DMS114 treated with DMSO at 0.1 percent for 48 hours (cell line): ENCODE measurements at regions not wholly inside any gene's neighbourhood (a gene's known extent, or its start where the extent isn't known, plus 50 kb on each side); places are given as distances from the start of the nearest gene placed in this dataset.
A peak's percentile ranks its signal among the peaks of the same experiment; 100 is the strongest.

Experiments
- DNase-seq: peaks from one replicate; lab custom pipeline; 2025; ENCODE audit not compliant: unreplicated experiment; lab: John Stamatoyannopoulos, UW

DNA sequence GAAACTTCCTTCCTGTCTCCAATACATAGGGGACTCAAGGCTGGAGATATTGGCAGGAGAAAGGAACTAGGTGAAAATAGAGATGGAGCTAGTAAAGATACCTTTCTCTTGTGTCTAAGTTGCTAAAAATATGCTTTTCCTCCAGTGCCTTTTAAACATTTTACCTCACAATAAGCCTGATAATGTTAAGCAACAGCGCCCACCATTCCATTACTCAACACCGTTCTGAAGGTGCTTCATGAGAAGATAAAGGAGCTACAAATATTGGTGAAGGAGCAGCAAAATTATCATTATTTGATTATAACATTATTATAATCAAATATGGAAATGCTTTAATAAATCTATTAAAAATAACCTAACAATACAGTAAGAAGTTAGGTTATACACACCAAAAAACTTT is 83.6 kb upstream of the BARX2 start:
- no peak for DNase-seq

DNA sequence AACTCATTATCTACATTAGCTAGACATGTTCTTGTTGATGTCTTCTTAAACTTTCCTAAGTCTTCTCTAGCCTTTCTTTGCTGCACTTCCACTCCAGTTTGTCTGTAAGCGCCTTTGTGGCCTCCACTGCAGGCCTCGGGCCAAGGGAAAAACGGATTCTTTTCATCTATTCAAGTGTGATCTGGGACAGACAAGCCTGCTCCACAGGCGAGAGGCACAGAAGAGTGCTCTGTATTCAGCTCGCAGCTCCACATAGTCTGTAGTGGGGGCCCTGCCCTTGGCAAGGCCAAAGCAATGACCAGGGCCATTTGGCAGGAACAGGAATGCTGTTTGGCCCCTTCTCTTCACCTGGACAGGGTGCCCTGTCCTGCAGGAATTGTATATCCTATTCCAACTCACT is 84.1 kb upstream of the BARX2 start:
- no peak for DNase-seq

DNA sequence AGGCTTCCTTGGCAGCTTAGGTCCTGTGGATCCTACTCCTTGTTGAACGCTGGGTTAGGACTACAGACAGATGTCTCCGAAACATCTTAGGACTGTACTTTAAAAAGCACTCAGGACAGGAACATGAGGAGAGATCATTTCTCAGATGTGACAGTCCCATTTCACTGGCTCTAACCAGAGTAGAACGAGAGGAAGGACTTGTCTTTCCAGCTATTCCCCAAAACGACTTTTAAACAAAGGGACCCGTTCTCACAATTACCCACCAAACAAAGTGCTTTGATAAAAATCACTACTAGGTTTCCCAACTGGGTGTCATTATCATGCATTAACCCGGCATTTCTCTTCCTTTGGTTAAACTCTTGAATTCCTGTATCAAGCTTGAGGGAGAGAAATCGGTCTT is 84.7 kb upstream of the BARX2 start:
- DNase-seq = no peak

DNA sequence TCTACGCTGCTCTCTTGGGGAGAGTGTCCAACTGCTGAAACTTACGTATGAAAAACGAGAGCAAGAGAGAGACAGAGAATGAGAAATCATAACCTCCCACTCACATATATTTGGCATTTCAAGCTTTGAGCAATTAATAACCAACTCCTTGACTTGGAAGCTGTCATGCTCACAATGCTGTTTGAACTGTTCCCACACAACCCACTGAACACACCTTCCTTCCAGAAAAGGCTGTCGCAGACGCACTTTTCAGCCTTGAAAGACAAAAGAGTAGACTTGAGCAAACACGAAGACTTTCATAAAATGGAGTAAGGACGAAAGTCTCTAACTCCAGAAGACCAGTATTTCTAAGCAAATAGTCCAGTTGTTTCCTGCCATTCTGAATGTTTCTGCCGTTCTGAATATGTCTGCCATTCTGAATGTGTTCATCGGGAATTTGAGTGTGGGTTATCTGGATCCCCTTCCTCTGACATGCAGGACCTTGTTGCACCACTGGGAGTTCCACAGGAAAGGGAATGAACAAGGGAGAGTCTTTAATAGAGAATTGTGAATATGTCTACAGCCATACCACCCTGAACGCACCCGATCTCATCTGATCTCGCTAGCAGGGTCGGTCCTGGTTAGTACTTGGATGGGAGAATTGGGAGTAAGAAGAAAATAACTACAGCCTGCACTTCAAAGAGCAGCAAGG is 86.2 kb upstream of the BARX2 start:
- no peak for DNase-seq

DNA sequence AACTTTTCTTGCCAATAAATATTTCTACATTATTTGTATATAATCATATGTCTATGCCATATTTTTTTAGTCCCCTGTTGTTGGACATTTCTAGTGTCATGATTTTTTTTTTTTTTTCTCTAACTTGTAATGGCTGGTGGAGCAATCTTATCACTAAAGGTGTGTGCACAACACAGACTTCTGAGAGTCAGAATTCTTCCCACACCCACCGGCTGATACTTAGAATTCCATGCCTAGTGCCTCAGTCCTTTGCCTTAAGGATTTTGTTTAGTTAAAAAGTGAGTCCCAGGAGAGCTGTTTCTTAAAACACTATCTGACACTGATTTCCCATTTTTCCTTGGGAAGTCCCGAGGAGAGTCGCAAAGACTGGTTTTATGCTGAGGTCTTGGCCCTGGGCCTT is 87.7 kb upstream of the BARX2 start:
- DNase-seq = no peak

DNA sequence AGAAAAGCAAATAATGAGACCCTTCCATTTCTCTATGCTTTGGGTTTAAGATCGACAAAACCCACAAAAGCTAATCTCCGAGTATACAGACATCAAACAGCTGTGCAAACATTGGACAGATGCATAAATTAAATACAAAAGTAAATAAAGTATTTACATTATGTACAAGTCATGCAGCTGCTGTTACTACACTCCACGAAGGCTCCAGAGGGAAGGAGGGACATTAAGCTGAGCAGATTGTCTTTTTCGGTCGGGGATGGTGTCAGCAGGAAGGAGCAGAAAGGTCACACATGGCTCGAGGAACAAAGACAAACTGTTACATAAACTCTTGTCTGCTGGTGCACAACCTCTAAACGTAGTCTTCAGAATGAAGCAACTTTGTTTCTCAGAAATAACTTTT is 88.8 kb upstream of the BARX2 start:
- no peak for DNase-seq

DNA sequence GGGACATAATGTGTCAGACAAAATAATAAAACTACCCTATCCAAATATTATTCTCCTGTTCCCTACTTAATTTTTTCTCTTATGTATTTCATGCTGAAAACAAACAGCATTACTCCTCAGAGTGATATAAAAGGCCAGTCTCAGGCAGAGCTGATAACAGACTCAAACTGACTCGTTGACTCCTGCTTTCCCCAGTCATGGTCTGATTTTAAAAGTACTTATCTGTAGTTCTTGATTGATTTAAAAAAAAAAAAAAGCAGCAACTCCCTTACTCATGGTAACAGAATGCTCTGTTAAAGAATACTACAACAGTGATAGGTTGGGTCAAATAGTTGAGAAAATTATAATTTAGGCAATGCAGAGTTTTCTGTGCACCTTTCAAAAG is 90.3 kb upstream of the BARX2 start:
- no peak for DNase-seq

DNA sequence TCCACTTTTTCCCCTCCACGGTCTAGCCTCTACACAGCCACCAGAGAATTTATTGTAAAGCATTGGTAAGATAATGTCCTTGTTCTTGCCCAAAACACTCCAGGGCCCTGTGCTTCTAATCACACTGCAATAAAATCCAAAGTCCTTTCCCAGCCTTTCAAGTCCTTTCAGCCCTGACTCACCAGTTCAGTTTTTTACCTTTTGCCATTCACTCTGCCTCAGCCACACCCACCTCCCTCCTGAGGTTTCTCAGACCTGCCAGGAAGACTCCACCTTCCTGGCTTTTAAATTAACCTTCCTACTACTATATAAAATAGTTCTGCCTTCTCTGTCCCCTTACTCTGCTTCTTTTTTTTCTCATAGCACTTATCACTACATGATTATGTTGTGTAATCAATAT is 91.0 kb upstream of the ARHGAP32 start:
- DNase-seq = no peak

DNA sequence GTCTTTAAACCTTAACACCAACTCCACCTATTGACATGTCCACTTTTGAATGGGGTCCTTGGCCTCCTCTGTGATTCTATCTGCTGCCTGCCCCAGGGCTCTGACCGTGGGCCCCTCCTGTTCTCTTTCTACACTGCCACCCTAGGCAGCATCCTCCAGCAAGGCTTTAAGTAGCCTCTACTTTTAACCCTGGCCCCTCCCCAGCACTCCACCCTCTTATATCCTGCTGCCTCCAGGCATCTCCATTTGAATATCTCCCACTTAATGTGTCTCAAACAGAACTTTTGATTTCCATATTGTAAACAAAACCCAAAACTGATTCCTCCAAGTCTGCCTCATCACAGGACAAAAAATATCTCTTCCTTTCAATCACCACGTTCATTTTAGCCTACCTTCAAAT is 90.5 kb upstream of the ARHGAP32 start:
- no peak for DNase-seq

DNA sequence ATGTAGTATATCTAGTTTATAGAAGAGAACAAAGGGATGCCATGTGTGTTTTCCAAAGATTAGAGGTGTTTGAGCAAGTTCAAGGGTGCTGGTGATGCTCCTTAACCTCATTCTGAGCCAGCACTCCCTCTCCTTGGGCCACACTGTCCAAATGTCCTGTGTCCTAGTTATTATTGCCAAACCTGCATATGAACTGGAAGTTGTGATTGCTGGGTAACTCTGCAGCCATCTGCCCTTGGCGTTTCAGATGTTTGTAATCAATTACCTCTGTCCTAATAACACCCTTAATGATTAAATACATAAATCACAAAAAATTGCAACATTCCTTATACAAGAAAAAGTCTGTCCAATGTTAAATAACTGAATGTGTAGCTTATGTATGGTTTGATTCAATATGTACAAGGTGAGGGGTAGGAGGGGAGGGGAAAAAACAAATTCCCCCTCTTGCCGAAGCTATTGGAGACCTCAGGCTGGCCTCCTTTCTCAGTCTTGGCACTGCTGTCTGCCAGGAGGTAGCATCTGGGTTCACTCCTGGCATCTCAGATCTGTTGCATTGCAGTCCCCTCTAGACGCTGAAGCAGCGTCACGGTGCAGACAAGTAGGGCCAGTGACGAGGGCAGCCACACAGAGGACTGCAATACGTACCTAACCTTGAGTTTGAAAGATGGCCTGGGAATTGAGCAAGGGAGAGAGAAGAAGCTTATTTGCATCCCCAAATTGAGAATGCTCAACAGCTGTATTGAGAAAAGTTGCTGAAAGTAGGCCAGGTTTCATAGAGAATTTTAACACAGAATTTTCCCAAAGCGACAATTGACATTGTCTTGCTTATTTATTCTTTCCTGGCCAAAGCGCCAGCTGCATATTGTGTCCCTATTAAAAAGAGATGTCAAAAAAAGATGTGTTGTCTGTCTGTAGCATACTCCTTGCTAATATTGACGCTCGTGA is 89.6 kb upstream of the ARHGAP32 start:
- no peak for DNase-seq

DNA sequence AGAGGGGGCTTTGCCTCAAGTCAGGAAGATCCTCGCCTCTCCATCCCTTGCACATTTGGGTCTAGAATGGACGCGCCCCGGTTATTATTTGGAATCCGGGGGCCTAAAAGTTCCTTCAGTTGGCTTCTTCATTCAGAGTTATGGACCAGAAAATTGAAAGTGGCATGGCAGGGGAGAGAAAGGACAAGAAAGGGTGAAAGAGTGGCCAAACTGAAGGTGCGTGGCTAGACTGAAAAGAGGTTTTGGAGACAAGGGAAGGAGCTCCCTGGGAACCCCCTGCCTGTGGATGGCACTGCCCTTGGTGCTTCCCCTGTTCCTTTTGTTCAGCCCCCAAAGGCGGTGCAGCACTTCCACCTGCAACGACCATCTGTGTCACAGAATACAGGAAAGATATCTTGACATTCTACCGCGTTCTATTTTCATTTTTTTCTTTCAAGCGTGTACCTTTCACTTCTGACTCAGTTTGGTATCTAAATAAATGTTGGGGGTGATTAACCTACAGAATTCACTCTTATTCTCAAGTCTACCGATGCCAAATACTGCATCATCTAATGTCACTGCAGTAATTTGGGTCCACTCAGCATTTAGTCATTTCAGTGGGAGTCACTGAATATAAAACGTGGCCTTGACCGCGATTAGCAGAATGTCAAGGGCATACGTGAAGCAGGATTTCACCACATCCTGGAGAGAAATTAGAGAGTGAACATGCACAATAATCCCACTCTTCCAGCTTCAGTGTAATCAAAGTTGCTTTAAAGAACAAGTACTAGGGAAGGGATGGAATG is 88.1 kb upstream of the ARHGAP32 start:
- no peak for DNase-seq

DNA sequence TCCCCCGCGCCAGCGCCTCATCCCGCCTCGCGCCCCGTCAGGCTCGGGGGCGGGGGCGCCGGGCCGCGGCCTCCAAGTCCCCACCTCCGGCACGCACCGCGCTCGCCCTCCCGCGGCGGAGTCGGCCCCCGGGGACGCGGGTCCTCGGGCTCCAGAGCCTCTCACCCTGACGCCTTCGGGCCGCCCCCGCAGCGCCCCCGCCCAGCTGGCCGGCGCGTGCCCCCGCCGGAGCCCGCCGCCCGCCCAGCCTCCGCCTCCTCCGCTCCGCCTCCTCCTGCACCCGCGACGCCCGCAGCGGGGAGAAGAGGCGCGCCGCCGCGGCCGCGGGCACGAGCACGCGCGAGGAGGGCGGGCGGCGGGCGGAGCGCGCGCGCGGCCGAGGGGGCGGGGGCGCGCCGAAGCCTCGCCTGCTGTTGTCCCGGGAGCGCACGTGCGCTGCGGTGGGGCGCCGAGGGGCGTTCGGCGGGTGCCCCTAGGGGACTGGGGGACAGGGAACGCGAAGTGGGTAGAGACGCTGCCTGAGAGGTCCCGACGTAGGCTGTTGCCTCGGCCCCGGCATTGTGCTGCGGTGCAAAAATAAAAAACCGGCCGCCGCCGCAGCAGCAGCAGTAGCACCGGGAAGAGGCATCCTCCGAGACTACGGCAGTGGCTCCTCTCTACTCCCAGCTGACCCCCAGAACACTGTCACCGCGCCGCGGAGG is 87.4 kb upstream of the ARHGAP32 start:
- peak; percentile 14 for DNase-seq

DNA sequence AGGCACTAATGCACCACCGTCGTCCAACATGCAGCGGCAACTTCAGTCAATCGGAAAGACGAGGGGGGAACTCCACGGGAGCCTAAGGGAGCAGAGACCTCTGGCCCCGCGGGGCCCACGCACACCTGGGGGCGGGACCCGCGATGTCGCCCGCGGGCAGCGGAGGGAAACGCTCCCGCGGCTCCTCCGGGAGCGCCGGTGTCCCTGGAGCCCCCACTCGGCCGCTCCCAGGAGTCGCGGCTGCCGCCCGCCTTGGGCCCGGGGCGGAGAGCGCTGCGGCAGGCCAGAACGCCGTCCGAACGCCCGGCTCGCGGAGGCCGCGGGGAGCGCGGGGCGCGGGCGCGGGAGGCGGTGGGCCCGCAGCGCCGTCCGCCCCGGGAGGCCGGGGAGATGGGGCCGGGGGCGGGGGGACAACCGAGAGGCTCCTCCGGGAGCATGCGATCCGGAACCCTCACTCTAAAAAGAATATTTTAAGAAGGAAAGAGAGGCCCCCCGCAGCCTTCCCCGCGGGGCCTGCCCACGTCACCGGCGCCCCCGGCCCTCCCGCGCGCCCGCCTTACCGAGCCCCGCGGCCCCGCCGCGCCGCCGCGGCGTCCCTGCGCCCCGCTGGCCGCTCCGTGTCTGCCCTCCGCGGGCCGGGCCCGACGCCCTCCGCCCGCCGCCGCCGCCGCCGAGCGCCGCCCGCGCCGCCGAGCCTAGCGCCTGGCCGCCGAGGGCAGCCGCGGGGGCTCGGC is 86.6 kb upstream of the ARHGAP32 start:
- DNase-seq = no peak

DNA sequence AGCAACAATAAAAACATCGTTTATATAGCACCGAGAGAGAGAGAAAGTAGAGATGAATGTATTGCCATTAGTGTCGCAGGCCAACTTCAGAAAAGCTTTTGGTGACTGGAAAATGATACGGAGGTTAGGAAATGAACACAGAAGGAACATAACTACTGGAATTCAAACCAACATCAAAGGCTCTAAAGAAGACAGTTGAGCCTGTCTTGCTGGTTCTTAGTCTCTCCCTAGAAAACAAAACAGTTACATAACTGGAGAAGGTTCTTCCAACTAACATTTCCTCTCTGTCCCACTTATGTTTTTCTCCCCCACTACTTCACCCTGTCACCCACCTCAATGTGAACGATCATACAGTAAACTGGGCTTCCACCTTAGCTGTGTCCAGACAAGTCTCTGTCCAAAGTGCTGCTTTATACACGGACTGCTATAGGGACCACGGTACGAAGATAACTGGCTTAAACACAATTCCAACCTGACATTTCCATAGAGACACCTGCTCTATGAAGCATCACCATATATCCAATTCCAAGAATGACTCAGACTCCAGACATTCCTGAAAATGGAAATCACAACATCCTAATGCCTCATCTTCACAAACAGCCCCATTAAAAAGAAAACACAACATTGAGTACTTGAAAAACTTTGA is 85.2 kb upstream of the ARHGAP32 start:
- DNase-seq = no peak

DNA sequence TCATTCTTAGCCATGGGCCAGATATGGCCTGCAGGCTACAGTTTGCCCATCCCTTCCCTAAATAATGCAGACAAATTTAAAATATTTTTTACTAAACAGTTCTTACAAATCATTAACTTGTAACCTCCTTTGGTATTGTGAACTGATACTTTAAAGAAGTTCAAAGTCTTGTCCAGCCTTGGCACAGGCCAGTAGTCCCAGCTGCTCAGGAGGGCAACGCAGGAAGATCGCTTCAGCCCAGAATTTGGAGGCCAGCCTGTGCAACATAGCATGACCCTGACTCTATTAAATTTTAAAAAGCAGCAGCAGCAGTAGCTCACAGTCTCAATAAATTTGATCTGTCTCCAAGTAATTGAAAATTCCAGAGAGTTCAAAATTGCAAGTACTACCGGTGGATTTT is 83.7 kb upstream of the ARHGAP32 start:
- no peak for DNase-seq

DNA sequence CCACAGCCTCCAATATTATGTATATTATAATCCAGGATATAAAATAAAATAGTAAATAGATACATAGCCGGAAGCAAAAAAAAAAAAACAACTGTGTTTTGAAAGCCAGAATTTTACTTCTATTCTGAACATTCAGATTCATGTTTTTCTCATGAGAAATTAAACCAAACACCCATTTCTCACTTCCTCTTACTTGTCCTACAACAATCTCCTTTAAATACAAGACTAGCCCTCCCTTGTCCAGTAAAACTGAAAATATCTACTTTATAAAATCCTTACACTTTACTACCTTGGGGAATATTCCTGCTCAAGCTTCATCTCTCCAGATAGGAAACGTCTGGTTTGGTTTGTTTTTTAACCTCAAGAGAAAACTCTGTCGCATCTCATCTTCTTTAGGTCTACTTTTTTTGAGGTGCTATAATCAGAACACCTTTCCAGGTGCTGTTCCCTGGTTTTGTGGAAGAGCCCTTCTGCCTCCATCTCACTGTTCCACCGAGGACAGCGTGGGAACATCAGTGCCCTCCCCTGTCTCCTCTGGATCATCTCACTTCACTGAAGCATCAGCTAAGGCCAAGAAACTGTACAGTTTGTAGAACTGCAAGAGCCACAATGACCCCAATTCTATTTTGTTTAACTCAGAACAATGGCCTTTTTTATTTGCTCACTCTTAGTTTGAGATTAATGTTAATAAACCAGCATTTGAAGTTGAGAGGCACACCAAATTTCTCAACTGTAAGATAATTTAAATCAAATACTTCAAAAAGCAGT is 82.0 kb upstream of the ARHGAP32 start:
- DNase-seq = no peak

DNA sequence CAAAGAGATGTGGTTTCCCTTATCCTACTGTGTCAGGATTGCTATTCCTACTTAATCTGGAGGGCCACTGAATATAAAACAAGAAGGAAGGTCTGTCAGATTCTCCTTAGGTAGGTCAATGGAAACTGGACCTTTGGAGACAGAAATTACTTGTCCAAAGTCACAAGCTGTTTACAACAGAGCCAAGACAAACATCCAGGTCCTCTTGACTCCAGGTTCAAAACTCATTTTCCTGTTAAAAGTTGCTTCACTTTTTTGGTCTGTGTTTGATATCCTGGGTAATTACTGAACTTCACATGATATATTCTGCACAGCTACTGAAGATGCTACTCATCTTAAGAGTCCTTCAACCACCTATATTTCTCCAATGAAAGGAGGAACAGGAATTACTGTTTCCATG is 81.2 kb upstream of the ARHGAP32 start:
- DNase-seq = no peak

DNA sequence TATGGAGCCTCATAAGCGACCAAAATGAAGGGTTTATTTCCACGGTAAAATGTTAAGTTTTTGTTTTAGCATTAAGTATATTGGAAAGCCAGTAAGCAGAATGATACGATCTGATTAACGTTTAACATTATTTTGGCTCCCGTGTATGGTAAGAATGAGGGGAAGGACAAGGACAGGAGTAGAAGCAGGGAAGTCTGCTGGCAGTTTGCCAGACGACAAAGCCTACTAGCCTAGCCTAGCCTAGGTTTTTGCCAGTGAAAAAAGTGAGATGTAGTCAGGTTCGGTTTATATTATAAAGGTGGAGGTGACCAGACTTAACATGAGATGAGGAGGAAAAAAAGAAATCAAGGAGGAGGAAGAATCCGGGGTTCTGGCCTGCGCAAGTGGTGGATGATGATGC is 78.9 kb upstream of the ARHGAP32 start:
- no peak for DNase-seq

DNA sequence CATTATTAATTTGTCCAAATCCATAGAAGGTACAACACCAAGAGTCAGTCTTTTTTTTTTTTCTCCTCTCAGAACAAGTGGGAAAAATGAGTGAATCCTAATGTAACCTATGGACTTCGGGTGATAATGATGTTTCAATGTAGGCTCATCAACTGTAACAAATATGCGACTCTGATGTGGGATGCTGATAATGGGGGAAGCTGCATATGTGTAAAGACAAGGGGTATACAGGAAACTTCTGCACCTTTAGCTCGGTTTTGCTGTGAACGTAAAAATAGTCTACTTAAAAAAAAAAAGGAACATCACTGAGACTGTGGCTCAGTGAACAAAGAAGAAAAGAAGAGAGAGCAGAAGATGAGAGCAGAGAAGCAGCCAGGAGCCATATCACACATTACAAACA is 78.3 kb upstream of the ARHGAP32 start:
- no peak for DNase-seq
